Type B pancreatic cell (in vitro differentiated cells): ENCODE measurements at regions not wholly inside any gene's neighbourhood (a gene's known extent, or its start where the extent isn't known, plus 50 kb on each side); places are given as distances from the start of the nearest gene placed in this dataset.

Source experiments
- DNase-seq: peaks from one replicate; pipeline ENCODE4 v3.0.0; 2021; ENCODE audit warnings: mixed read lengths; ENCODE audit not compliant: unreplicated experiment; ENCODE audit errors: extremely low spot score
- H3K27ac Mint-ChIP-seq: 2 replicates; pipeline ENCODE4 v1.8.0; 2021; ENCODE audit warnings: mild to moderate bottlenecking, mixed read lengths
- H3K27me3 Mint-ChIP-seq: 2 replicates; pipeline ENCODE4 v1.8.0; 2021; ENCODE audit warnings: mixed read lengths
- H3K36me3 Mint-ChIP-seq: 2 replicates; pipeline ENCODE4 v1.8.0; 2021; ENCODE audit warnings: mixed read lengths
- H3K4me1 Mint-ChIP-seq: one replicate; pipeline ENCODE4 v1.8.0; 2021; ENCODE audit warnings: mixed read lengths; ENCODE audit not compliant: unreplicated experiment
- H3K4me3 Mint-ChIP-seq: 2 replicates; pipeline ENCODE4 v1.8.0; 2021; ENCODE audit warnings: mild to moderate bottlenecking, mixed read lengths
- H3K9me3 Mint-ChIP-seq: 2 replicates; pipeline ENCODE4 v1.8.0; 2021; ENCODE audit warnings: mixed read lengths
- CTCF ChIP-seq: fragments of 200-600 bp; sonication (generic); conservative IDR thresholded peaks from 2 replicates; pipeline ENCODE4 v1.5.0; 2021; ENCODE audit warnings: antibody characterized with exemption, mild to moderate bottlenecking

GRCh38 chr4:177008836-177009501 lies 216.2 kb upstream of the VEGFC start:
- no peak overlapping the region for H3K4me3 Mint-ChIP-seq
- no peak for DNase-seq
- peaks cover 5% of the 10 kb centered on the region for H3K9me3 Mint-ChIP-seq
- no peaks in the 10 kb centered on the region for H3K36me3 Mint-ChIP-seq
- H3K4me1 Mint-ChIP-seq, result no peaks in the 10 kb centered on the region
- TF ChIP-seq CTCF, result no peak
- no peaks in the 10 kb centered on the region for H3K27me3 Mint-ChIP-seq
- H3K27ac Mint-ChIP-seq, result no peak overlapping the region

- Mint-ChIP-seq H3K27me3 (no peaks in the 10 kb centered on the region), H3K27ac (no peak overlapping the region)
- DNase-seq, result no peak
Observed at GRCh38 chr4:177010418-177010817, 217.7 kb upstream of the VEGFC start.

GRCh38 chr4:177012918-177013545 lies 220.3 kb upstream of the VEGFC start:
- DNase-seq, result no peak
- no peak for TF ChIP-seq CTCF
- Mint-ChIP-seq H3K27ac (no peak overlapping the region), H3K4me3 (no peak overlapping the region), H3K9me3 (peaks cover 5% of the 10 kb centered on the region), H3K36me3 (no peaks in the 10 kb centered on the region), H3K4me1 (no peaks in the 10 kb centered on the region), H3K27me3 (no peaks in the 10 kb centered on the region)

More at GRCh38 chr4:177010418-177010817, 217.7 kb upstream of the VEGFC start:
- H3K4me3 Mint-ChIP-seq, result no peak overlapping the region
- H3K4me1 Mint-ChIP-seq, result no peaks in the 10 kb centered on the region
- no peaks in the 10 kb centered on the region for H3K36me3 Mint-ChIP-seq
- peaks cover 5% of the 10 kb centered on the region for H3K9me3 Mint-ChIP-seq
- no peak for TF ChIP-seq CTCF

- Mint-ChIP-seq H3K9me3 (peaks cover 9% of the 10 kb centered on the region), H3K4me3 (no peak overlapping the region), H3K4me1 (no peaks in the 10 kb centered on the region), H3K36me3 (no peaks in the 10 kb centered on the region), H3K27ac (no peak overlapping the region), H3K27me3 (no peaks in the 10 kb centered on the region)
- DNase-seq, result no peak
- TF ChIP-seq CTCF, result no peak
Observed at GRCh38 chr4:177016541-177017141, 223.9 kb upstream of the VEGFC start.

- TF ChIP-seq CTCF, result no peak
- H3K4me3 Mint-ChIP-seq, result no peak overlapping the region
- H3K36me3 Mint-ChIP-seq, result no peaks in the 10 kb centered on the region
- no peak for DNase-seq
- no peaks in the 10 kb centered on the region for H3K4me1 Mint-ChIP-seq
- peaks cover 2% of the 10 kb centered on the region for H3K27me3 Mint-ChIP-seq
- H3K27ac Mint-ChIP-seq, result no peak overlapping the region
- H3K9me3 Mint-ChIP-seq, result peaks cover 8% of the 10 kb centered on the region
Observed at GRCh38 chr4:177023951-177024350, 231.2 kb upstream of the VEGFC start.
